T-helper 2 cell treated with Interferon-gamma antibody and Interleukin-4, amounts not matched to agents 100 ng/mL and 5 ng/mL, for 36 hours (primary cell): ENCODE measurements at regions not wholly inside any gene's neighbourhood (a gene's known extent, or its start where the extent isn't known, plus 50 kb on each side); places are given as distances from the start of the nearest gene placed in this dataset.
"Not testable (repeated sequence)": the region's sequence is repeated elsewhere in the genome, so short reads cannot be mapped to it uniquely, and the experiment has no call there.

ENCODE experiments used
- intact Hi-C: fragments of 100-400 bp; cut with micrococcal nuclease; formaldehyde crosslinking; loops from one replicate; pipeline ENCODE4 v1.15.1; 2023

- intact Hi-C loops = no loop called here
Measured at GRCh38 chr4:154164931-154165839, 326.4 kb downstream of the DCHS2 start.

DNA sequence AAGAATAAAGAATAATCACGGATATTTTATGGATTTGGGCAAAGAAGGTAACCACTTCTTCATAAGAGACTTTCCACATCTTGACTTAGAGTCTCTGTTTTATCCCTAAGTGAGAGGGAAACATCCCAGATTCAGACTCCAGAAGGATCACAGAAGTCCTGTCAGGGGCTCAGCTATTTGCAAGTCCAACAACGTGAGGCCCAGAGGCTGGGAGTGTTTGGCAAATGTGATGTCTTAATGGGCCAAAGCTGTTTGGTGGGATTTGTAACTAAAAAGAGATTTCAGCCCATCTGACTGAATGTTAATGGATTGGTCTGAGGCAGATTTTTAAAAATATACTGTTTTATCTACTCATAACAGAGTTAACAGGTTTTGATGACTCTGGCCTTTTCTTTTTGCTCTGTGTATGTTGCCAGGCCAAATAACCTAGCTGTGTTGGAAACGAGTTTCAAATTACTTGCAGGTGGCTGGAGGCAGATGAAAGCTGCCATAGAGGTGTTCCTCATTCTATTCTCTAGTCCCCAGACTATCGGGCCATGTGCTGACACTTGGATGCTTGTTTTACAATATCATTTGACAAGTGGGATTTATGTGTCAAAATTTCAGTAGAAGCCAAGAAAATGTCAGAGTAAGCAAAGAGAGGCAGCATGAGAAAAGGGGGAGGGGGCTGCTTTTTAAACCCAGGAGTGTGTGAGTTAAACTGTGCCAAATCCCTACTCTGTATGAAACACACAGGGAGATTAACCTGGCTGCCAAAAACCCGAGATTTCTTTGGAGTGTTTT, 330.9 kb downstream of the DCHS2 start:
- intact Hi-C loops = no loop called here

GRCh38 chr4:154158361-154159155, 333.0 kb downstream of the DCHS2 start:
- intact Hi-C loops = no loop called here

- intact Hi-C loops = no loop called here
Measured at GRCh38 chr4:154152546-154152945, 339.1 kb downstream of the DCHS2 start.

DNA sequence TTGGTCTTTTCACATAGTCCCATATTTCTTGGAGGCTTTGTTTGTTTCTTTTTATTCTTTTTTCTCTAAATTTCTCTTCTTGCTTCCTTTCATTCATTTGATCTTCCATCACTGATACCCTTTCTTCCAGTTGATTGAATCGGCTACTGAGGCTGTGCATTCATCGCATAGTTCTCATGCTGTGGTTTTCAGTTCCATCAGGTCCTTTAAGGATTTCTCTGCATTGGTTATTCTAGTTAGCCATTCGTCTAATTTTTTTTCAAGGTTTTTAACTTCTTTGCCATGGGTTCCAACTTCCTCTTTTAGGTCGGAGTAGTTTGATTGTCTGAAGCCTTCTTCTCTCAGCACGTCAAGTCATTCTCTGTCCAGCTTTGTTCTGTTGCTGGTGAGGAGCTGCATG, 342.4 kb downstream of the DCHS2 start:
- intact Hi-C loops = not testable (repeated sequence)

DNA sequence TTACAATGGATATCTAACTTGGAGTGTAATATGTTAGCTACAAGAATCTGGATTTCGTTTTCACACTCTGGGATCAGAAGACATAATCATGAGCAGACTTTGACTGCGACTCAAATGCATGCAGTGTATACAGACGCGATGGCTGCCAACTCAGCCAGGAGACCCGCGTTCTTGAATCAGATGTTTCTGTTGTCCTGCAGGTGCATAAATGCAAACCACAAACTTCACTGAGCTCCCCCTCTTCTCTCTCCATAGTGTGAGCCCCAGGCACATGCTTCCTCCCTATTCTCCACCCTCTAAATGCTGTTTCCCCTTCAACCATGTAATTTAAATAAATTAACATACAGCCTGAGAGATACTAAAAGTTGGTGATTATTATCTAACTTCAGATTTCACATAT, 347.9 kb downstream of the DCHS2 start:
- intact Hi-C loops = no loop called here

- intact Hi-C loops = no loop called here
Measured at GRCh38 chr4:154142664-154143063, 348.9 kb downstream of the DCHS2 start.

DNA sequence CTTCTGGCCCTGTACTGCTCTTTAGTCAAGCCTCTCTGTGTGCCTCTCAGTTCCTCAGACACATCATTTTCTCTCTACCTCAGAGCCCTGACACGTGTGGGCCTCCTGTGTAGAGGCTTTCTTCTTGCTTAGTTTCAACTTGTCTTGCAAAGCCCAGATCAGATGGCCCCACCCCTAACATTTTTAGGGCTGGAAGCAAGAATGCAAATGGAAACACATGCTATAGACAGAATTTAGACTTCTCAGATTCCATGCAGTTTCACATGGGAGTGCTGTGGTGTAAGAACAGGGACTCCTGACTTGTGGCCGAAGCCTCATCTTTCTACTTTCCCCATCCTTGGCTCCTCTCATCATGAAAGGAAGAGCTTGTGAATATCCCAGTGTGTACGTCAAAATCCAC, 350.7 kb downstream of the DCHS2 start:
- intact Hi-C loops = no loop called here

DNA sequence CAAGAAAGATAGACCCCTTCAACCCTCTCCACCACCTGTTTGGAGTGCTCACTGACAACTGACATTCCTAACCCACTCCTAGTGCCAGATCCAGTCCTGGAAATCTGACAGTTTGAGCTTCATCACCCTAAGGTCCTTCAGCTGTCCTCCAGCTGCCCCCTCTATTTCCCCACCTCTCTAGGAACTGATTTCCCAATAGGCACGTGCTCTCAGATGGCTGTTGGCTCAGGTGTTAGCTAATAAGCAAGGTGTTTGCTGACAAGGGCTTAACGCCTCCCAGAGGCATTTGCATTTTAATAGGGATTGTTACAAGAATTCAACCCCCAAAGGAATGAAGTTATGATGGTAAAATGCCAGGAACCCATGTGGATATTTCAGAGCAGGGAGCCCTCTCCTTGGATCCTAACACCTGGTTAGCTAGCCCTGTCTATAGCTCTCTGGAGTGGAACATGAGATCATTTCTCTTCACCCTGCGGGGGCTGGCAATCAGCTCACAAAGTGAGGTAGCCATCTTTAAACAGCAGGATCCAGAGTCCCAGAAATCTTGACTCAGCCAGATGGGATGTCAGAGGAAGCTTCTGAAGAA, 348.5 kb upstream of the SFRP2 start:
- intact Hi-C loops = no loop called here

- intact Hi-C loops = no loop called here
Measured at GRCh38 chr4:154135576-154135975, 346.7 kb upstream of the SFRP2 start.

- intact Hi-C loops = no loop called here
Measured at GRCh38 chr4:154132406-154132805, 343.5 kb upstream of the SFRP2 start.

GRCh38 chr4:154126276-154126675, 337.4 kb upstream of the SFRP2 start:
- intact Hi-C loops = no loop called here

GRCh38 chr4:154125340-154125739, 336.5 kb upstream of the SFRP2 start:
- intact Hi-C loops = no loop called here

DNA sequence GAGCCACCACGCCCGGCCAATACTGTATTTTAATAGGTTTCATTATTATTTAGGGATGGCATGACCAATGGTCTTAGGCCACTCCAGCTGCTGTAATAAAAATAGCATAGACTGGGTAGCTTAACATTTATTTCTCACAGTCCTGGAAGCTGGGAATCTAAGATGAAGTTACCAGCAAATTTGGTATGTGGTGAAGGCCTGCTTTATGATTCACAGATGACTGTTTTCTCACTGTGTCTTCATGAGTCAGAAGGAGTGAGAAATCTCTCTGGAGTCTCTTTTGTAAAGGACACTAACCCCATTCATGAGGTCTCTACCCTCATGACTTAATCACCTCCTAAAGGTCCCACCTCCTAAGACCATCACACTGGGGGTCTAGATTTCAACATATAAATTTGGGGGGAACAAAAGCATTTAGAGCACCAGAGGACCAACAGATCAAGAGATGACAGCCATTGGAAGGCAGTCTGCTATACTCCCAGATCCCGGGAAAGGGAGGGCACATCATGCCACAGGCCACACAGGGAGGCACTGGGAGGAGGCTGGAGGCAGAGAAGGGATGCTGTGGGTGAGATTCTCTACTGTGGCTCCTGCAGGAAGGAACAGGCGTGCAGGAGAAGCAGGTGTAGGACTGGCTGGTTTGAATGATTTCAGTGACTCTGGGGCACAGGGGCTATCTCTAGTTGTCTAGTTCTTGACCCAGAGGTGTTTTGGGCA, 335.8 kb upstream of the SFRP2 start:
- intact Hi-C loops = no loop called here

DNA sequence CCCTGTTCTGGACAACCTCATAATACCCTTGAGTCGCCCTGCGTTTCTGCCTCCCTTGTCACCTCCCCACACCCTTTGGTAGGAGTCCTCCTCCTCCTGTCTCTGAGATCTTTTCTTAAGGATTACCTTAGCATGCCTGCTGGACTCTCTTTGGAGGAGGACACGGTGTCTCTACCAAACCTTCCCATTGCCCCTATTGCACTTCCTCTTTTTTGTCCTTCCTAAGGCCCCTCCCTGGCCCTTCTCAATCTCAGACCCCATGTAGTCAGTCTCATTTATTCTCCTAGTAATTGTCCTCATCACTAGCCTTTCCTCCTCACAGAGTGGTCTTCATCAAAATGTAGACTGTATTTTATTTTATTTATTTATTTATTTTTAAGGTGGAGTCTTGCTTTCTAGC, 335.0 kb upstream of the SFRP2 start:
- intact Hi-C loops = no loop called here

- intact Hi-C loops = no loop called here
Measured at GRCh38 chr4:154120690-154121345, 331.9 kb upstream of the SFRP2 start.

DNA sequence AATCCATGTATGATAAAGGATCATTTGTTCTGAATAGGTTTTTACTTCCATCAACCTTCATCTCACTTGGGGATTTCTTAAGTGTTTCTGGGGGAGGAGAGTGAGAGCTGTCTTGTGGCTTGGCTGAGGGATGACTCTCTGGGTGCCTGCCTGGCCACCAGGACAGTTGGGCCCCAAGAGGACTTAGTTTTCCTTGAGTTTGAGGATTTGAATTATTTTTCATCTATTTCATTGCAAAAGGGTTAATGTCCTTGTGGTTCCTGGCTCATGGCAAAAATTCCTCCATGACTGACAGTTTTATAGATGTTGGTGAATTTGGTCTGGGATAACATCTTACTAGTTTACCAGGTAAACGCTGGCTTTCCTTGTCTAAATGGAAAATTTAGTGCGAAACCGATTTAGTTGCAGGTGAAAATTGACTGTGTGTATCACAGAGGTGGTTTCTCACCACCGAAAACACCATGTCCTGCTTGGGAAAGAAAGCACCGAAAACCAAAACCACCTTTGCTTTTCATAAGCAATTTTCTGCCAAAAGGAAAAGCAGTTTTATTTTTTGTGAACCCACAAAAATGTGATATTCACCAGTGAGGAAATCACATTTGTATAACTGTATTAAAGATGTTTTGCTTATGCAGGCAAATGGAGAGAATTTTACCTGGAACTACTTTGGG, 331.3 kb upstream of the SFRP2 start:
- intact Hi-C loops = no loop called here

DNA sequence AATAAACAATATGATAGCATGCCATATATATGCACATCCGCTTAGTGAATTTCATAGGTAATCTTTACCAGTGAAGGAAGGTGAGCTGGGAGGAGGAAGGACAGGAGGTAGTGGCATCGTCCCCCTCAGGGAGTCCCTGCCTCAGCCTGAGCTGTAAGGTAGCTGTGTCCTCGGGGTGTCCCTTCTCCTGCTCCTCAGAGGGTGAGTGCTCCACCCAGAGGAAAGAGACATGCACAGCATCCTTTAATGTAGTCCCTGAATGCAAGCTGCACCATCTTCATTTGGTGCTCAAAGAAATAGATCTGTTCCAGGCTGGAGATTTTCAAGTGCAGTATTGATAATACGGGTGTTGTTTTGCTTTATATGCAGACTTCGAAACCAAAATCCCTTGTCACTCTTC, 330.4 kb upstream of the SFRP2 start:
- intact Hi-C loops = no loop called here

DNA sequence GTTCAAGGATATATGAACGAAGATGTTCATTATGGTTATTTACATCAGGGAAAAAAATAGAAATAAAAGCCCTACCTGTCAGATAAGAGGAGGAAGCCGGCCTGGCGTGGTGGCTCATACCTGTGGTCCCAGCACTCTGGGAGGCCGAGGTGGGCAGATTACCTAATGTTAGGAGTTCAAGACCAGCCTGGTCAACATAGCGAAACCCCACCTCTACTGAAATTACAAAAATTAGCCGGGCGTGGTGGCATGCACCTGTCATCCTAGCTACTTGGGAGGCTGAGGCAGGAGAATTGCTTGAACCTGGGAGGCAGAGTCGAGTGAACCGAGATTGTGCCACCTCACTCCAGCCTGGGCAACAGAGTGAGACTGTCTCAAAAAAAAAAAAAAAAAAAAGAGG, 328.8 kb upstream of the SFRP2 start:
- intact Hi-C loops = not testable (repeated sequence)

DNA sequence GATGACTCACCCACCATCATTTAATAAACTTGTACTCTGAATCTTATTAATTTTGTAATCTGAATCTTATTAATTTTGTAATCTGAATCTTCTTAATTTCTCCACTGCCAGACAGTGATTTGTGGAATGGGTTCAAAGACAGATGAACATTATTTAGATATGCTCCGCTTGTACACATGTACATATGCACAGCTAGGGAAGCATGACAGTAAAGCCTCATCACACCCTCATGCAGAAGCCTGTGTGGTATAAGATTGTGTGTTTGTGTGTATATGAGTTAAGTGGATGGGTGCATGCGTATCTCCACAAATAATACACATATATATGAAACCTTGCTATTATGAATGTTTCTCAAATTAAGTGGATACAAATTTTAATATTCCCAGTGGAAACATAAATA, 318.5 kb upstream of the SFRP2 start:
- intact Hi-C loops = no loop called here
